MM.1S (cell line): ENCODE measurements at regions not wholly inside any gene's neighbourhood (a gene's known extent, or its start where the extent isn't known, plus 50 kb on each side); places are given as distances from the start of the nearest gene placed in this dataset.

Experiments
- DNase-seq: peaks from one replicate; pipeline ENCODE4 v3.0.0-alpha.2; 2015
- H2AFZ ChIP-seq: fragments of 300-600 bp; sonication (generic); 2 replicates; pipeline ENCODE4 v1.6.0; 2016; ENCODE audit warnings: antibody characterized with exemption, low read length
- H3F3A ChIP-seq: fragments of 300-600 bp; sonication (generic); 2 replicates; pipeline ENCODE4 v1.6.1; 2016; ENCODE audit warnings: mild to moderate bottlenecking, antibody characterized with exemption, low read length, moderate library complexity, mixed read lengths; ENCODE audit not compliant: insufficient read depth
- H3K27ac ChIP-seq: fragments of 300-600 bp; sonication (generic); 2 replicates; pipeline ENCODE4 v1.5.1; 2016; ENCODE audit warnings: mild to moderate bottlenecking, low read length
- H3K27me3 ChIP-seq: fragments of 300-600 bp; sonication (generic); replicated peaks from 2 replicates; pipeline ENCODE4 v1.6.0; 2016; ENCODE audit warnings: low read length; ENCODE audit not compliant: insufficient read depth
- H3K36me3 ChIP-seq: fragments of 300-600 bp; sonication (generic); replicated peaks from 2 replicates; pipeline ENCODE4 v1.6.1; 2016; ENCODE audit warnings: mild to moderate bottlenecking, low read length, mixed read lengths; ENCODE audit not compliant: insufficient read depth
- H3K4me1 ChIP-seq: fragments of 300-600 bp; sonication (generic); 2 replicates; pipeline ENCODE4 v1.6.1; 2016; ENCODE audit warnings: low read length, mixed read lengths
- H3K4me2 ChIP-seq: fragments of 300-600 bp; sonication (generic); 2 replicates; pipeline ENCODE4 v1.6.0; 2016; ENCODE audit warnings: low read depth, low read length
- H3K4me3 ChIP-seq: fragments of 300-600 bp; sonication (generic); 2 replicates; pipeline ENCODE4 v1.5.1; 2016; ENCODE audit warnings: low read length, mixed read lengths
- H3K79me2 ChIP-seq: fragments of 300-600 bp; sonication (generic); 2 replicates; pipeline ENCODE4 v1.6.1; 2016; ENCODE audit warnings: mixed run types, low read length, mixed read lengths
- H3K9ac ChIP-seq: fragments of 300-600 bp; sonication (generic); 2 replicates; pipeline ENCODE4 v1.6.1; 2016; ENCODE audit warnings: low read length, mixed read lengths
- H3K9me2 ChIP-seq: fragments of 300-600 bp; sonication (generic); replicated peaks from 2 replicates; pipeline ENCODE4 v1.6.1; 2016; ENCODE audit warnings: mild to moderate bottlenecking, low read length, mixed read lengths; ENCODE audit not compliant: insufficient read depth
- H3K9me3 ChIP-seq: fragments of 300-600 bp; sonication (generic); replicated peaks from 2 replicates; pipeline ENCODE4 v1.6.1; 2016; ENCODE audit warnings: mild to moderate bottlenecking, low read length, mixed read lengths; ENCODE audit not compliant: insufficient read depth
- H4K20me1 ChIP-seq: fragments of 300-600 bp; sonication (generic); 2 replicates; pipeline ENCODE4 v1.6.1; 2016; ENCODE audit warnings: mild to moderate bottlenecking, low read length, moderate library complexity, mixed read lengths; ENCODE audit not compliant: insufficient read depth
- EZH2 ChIP-seq: fragments of 300-600 bp; sonication (generic); optimal IDR thresholded peaks from 2 replicates; pipeline ENCODE3; 2017; ENCODE audit warnings: low read depth, mild to moderate bottlenecking, antibody characterized with exemption, low read length, mixed read lengths
- EZH2phosphoT487 ChIP-seq: fragments of 300-600 bp; sonication (generic); IDR thresholded peaks from 2 replicates; pipeline ENCODE4 v1.6.1; 2018; ENCODE audit warnings: antibody characterized with exemption, low read length
- TF ChIP-seq, protein P1 (sequence below): fragments of 300-600 bp; sonication (generic); IDR thresholded peaks from 2 replicates; pipeline ENCODE4 v1.5.1; 2016; ENCODE audit warnings: antibody characterized with exemption, low read length, mixed read lengths

DNA sequence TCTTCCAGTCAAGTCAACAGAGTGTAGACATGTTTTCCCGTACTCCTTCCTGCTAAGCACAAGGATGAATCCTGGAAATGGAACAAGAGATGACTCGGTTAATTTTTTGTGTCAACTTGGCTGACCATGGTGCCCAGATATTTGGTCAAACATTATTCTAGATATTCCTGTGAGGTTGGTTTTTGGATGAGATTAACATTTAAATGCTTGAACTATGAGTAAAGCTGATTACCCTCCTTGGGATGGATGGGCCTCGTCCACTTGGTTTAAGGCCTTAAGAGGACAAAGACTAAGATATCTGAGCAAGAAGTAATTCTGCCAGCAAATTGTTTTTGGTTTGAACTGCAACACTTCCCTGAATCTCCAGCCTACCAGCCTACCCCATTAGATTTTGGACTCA lies 338.1 kb upstream of the MSX2 start:
- DNase-seq, result no peak
- H3F3A ChIP-seq, result no peaks in the 10 kb centered on the region
- H3K36me3 ChIP-seq, result no peaks in the 10 kb centered on the region
- no peaks in the 10 kb centered on the region for H3K4me1 ChIP-seq
- no peaks in the 10 kb centered on the region for H4K20me1 ChIP-seq
- no peaks in the 10 kb centered on the region for H3K27me3 ChIP-seq
- H3K4me3 ChIP-seq, result no peak overlapping the region
- H3K27ac ChIP-seq, result no peak overlapping the region
- H3K9me2 ChIP-seq, result no peaks in the 10 kb centered on the region
- H3K9me3 ChIP-seq, result no peaks in the 10 kb centered on the region
- no peak overlapping the region for H2AFZ ChIP-seq
- no peak for TF ChIP-seq EZH2phosphoT487
- TF ChIP-seq, protein P1, sequence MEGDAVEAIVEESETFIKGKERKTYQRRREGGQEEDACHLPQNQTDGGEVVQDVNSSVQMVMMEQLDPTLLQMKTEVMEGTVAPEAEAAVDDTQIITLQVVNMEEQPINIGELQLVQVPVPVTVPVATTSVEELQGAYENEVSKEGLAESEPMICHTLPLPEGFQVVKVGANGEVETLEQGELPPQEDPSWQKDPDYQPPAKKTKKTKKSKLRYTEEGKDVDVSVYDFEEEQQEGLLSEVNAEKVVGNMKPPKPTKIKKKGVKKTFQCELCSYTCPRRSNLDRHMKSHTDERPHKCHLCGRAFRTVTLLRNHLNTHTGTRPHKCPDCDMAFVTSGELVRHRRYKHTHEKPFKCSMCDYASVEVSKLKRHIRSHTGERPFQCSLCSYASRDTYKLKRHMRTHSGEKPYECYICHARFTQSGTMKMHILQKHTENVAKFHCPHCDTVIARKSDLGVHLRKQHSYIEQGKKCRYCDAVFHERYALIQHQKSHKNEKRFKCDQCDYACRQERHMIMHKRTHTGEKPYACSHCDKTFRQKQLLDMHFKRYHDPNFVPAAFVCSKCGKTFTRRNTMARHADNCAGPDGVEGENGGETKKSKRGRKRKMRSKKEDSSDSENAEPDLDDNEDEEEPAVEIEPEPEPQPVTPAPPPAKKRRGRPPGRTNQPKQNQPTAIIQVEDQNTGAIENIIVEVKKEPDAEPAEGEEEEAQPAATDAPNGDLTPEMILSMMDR, result no peak
- TF ChIP-seq EZH2, result no peak
- H3K79me2 ChIP-seq, result no peaks in the 10 kb centered on the region
- no peak overlapping the region for H3K4me2 ChIP-seq
- no peak overlapping the region for H3K9ac ChIP-seq

DNA sequence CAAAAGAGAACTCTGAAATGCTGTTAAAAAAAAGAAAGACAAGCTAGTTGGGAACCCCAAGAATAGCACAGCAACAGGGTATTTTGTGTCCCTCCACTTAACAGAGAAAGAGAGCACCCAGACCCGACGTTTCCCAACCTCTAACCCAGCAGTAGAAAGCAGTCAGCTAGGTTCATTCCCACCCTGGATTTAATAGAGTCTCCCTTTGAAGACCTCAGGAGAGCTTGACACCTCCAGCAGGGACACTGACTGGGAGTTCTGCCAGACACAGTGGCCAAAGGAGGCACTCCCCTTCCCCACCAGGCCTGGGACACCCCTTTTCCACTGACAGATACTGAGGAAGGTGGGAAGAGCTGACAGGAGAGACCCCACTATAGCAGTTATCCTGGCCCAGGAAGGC lies 337.5 kb upstream of the MSX2 start:
- Histone ChIP-seq H3K27ac (no peak overlapping the region), H2AFZ (no peak overlapping the region), H3K9ac (no peak overlapping the region), H3K4me2 (no peak overlapping the region), H3K9me2 (no peaks in the 10 kb centered on the region), H3K79me2 (no peaks in the 10 kb centered on the region), H3F3A (no peaks in the 10 kb centered on the region), H3K4me1 (no peaks in the 10 kb centered on the region), H3K36me3 (no peaks in the 10 kb centered on the region), H4K20me1 (no peaks in the 10 kb centered on the region), H3K9me3 (no peaks in the 10 kb centered on the region), H3K27me3 (no peaks in the 10 kb centered on the region), H3K4me3 (no peak overlapping the region)
- no peak for DNase-seq
- TF ChIP-seq EZH2, result no peak
- TF ChIP-seq, protein P1, result no peak

DNA sequence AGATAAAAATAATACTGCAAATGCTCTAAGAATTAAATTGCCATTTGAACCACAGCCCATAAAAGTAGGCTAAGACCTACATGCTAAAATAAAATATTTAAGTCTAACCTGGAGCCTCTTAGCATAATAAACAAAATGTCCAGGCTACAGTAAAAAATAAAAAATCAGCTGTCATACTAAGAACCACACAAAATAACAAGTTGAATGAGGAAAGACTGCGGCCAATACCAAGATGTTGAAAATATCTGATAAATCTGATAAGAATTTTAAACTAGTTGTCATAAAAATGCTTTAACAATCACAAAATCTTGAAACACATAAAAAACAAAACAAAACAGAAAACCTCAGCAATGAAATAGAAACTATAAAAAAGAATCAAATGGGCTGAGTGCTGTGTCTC lies 336.9 kb upstream of the MSX2 start:
- DNase-seq, result no peak
- H2AFZ ChIP-seq, result no peak overlapping the region
- H4K20me1 ChIP-seq, result no peaks in the 10 kb centered on the region
- H3K27me3 ChIP-seq, result no peaks in the 10 kb centered on the region
- no peak for TF ChIP-seq EZH2phosphoT487
- no peak for TF ChIP-seq EZH2
- TF ChIP-seq, protein P1, result no peak
- H3K4me3 ChIP-seq, result no peak overlapping the region
- no peaks in the 10 kb centered on the region for H3K9me2 ChIP-seq
- H3K4me2 ChIP-seq, result no peak overlapping the region
- no peaks in the 10 kb centered on the region for H3K4me1 ChIP-seq
- no peak overlapping the region for H3K9ac ChIP-seq
- H3F3A ChIP-seq, result no peaks in the 10 kb centered on the region
- no peaks in the 10 kb centered on the region for H3K9me3 ChIP-seq
- no peaks in the 10 kb centered on the region for H3K36me3 ChIP-seq
- H3K27ac ChIP-seq, result no peak overlapping the region
- no peaks in the 10 kb centered on the region for H3K79me2 ChIP-seq

DNA sequence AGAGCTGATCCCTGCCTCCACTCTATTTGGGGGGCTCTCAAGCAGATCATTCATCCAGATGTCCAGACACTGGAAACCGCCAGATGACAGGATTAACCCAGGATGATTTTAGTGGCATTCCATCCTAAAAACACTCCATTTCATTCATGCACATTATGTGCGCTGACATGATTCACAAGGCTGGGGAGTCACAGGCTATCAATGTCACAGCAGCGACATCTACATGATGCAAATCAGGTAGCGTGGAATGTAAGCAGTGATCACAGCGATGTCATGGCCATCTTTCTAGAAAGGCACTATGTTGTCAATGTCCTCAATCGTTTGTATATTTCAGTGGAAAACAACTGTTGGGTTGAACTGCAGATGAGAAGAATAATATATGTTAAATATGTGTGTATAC lies 331.5 kb upstream of the MSX2 start:
- DNase-seq, result no peak
- no peak for TF ChIP-seq EZH2
- TF ChIP-seq EZH2phosphoT487, result no peak
- TF ChIP-seq, protein P1, result no peak
- no peaks in the 10 kb centered on the region for H3K79me2 ChIP-seq

More for the DNA sequence above, 331.5 kb upstream of the MSX2 start:
- Histone ChIP-seq H3K9ac (no peak overlapping the region), H3K4me2 (no peak overlapping the region), H3K4me3 (no peak overlapping the region), H3K27me3 (no peaks in the 10 kb centered on the region), H2AFZ (no peak overlapping the region), H4K20me1 (no peaks in the 10 kb centered on the region), H3K36me3 (no peaks in the 10 kb centered on the region), H3K9me3 (no peaks in the 10 kb centered on the region), H3K9me2 (no peaks in the 10 kb centered on the region), H3K27ac (no peak overlapping the region), H3K4me1 (no peaks in the 10 kb centered on the region), H3F3A (no peaks in the 10 kb centered on the region)
